Esophagus squamous epithelium (tissue), 4 donors: ENCODE measurements at regions not wholly inside any gene's neighbourhood (a gene's known extent, or its start where the extent isn't known, plus 50 kb on each side); places are given as distances from the start of the nearest gene placed in this dataset.

Source experiments
- CTCF ChIP-seq, 6 experiments: fragments of 450-650 bp in 4 of 6; fragments of 200-600 bp in 2 of 6; sonication (generic) in 2 of 6; IDR thresholded peaks; one replicate each; pipeline ENCODE4 v1.5.1; 2016 to 2019; ENCODE audit warnings: antibody characterized with exemption in 6 of 6, mild to moderate bottlenecking in 4 of 6, moderate library complexity in 4 of 6
- POLR2A ChIP-seq, 4 donors: fragments of 450-650 bp; IDR thresholded peaks; one replicate each; pipeline ENCODE4 v1.6.1; 2017; ENCODE audit warnings: antibody characterized with exemption in 4 of 4, mild to moderate bottlenecking in 4 of 4, moderate library complexity in 3 of 4

- TF ChIP-seq CTCF (IDR thresholded peaks at IDR 0.05), result no peak
- TF ChIP-seq POLR2A (IDR thresholded peaks at IDR 0.05), result no peak
Observed at GRCh38 chr18:61273533-61273932, 59.7 kb upstream of the CDH20 start.
